DMS53 (cell line): ENCODE measurements at regions not wholly inside any gene's neighbourhood (a gene's known extent, or its start where the extent isn't known, plus 50 kb on each side); places are given as distances from the start of the nearest gene placed in this dataset.

Source experiments
- DNase-seq: peaks from one replicate; lab custom pipeline; 2025; lab: John Stamatoyannopoulos, UW

GRCh38 chr2:149651229-149651628, 63.7 kb upstream of the MMADHC start:
- no peak for DNase-seq

- DNase-seq, result no peak
Measured at GRCh38 chr2:149650006-149650405, 62.4 kb upstream of the MMADHC start.

GRCh38 chr2:149648282-149649030, 60.9 kb upstream of the MMADHC start:
- DNase-seq, result no peak

GRCh38 chr2:149645391-149645790, 57.8 kb upstream of the MMADHC start:
- no peak for DNase-seq
